ENCODE measurements at regions not wholly inside any gene's neighbourhood (a gene's known extent, or its start where the extent isn't known, plus 50 kb on each side); places are given as distances from the start of the nearest gene placed in this dataset.
"Not testable (repeated sequence)": the region's sequence is repeated elsewhere in the genome, so short reads cannot be mapped to it uniquely, and the experiment has no call there.

- H3K36me3 ChIP-seq, result no peaks in the 10 kb centered on the region
- H3K4me3 ChIP-seq, result no peak overlapping the region
- WGBS, 2 donors (ENCODE audit: low coverage in 1 of 2), result 66 to 67% methylated on average over 8 of the region's 8 CpGs
- no peaks in the 10 kb centered on the region for H3K27me3 ChIP-seq
- intact Hi-C loops (cut with DNase I; ENCODE audit: low total_unique reads), result no loop called here
- peaks cover 0 to 9% (median 0%) of the 10 kb centered on the region in 4 donors for H3K4me1 ChIP-seq
- H3K9me3 ChIP-seq, result no peaks in the 10 kb centered on the region
- DNase-seq, result no peak
- in situ Hi-C loops (cut with MboI; ENCODE audit: low pct_ligation_motif_present in 1 of 4, low pct_unique_long_range_greater_than_20kb in 1 of 4, low sequenced_read_pairs in 3 of 4), result no loop called here
- no peak overlapping the region for H3K27ac ChIP-seq
- TF ChIP-seq POLR2AphosphoS5 (IDR thresholded peaks at IDR 0.05) (no peak), EP300 (IDR thresholded peaks at IDR 0.05; ENCODE audit: low read depth) (no peak), CTCF (IDR thresholded peaks at IDR 0.05) (no peak), POLR2A (IDR thresholded peaks at IDR 0.05) (no peak)
Measured at GRCh38 chr12:91637789-91638624, 455.4 kb upstream of the DCN start.

- Histone ChIP-seq H3K4me1 (peaks cover 0 to 9% (median 0%) of the 10 kb centered on the region in 4 donors), H3K9me3 (no peaks in the 10 kb centered on the region), H3K27ac (no peak overlapping the region), H3K4me3 (no peak overlapping the region), H3K36me3 (no peaks in the 10 kb centered on the region), H3K27me3 (no peaks in the 10 kb centered on the region)
- DNase-seq, result no peak
- in situ Hi-C loops (cut with MboI; ENCODE audit: low pct_ligation_motif_present in 1 of 4, low pct_unique_long_range_greater_than_20kb in 1 of 4, low sequenced_read_pairs in 3 of 4), result no loop called here
- TF ChIP-seq CTCF (IDR thresholded peaks at IDR 0.05), result no peak
- no peak for TF ChIP-seq EP300 (IDR thresholded peaks at IDR 0.05; ENCODE audit: low read depth)
- no peak for TF ChIP-seq POLR2AphosphoS5 (IDR thresholded peaks at IDR 0.05)
- TF ChIP-seq POLR2A (IDR thresholded peaks at IDR 0.05), result no peak
- intact Hi-C loops (cut with DNase I; ENCODE audit: low total_unique reads), result no loop called here
- WGBS, 2 donors (ENCODE audit: low coverage in 1 of 2), result 83 to 86% methylated on average over 2 to 4 of the region's 4 CpGs
Measured at GRCh38 chr12:91636721-91637120, 454.1 kb upstream of the DCN start.

- H3K27me3 ChIP-seq; intact Hi-C loops (cut with DNase I; ENCODE audit: low total_unique reads); DNase-seq; H3K27ac ChIP-seq; H3K9me3 ChIP-seq; H3K36me3 ChIP-seq; in situ Hi-C loops (cut with MboI; ENCODE audit: low pct_ligation_motif_present in 1 of 4, low pct_unique_long_range_greater_than_20kb in 1 of 4, low sequenced_read_pairs in 3 of 4); H3K4me3 ChIP-seq; H3K4me1 ChIP-seq: not testable (repeated sequence)
- WGBS, 2 donors (ENCODE audit: low coverage in 1 of 2), result 87% methylated on average over 3 of the region's 3 CpGs; no CpG with 5 or more reads in 1 of the 2 donors
Measured at GRCh38 chr12:91634386-91634713, 451.7 kb upstream of the DCN start.

GRCh38 chr12:91633734-91634357 lies 451.2 kb upstream of the DCN start:
- Histone ChIP-seq H3K4me3 (no peak overlapping the region), H3K4me1 (peaks cover 0 to 9% (median 0%) of the 10 kb centered on the region in 4 donors), H3K9me3 (no peaks in the 10 kb centered on the region), H3K36me3 (no peaks in the 10 kb centered on the region), H3K27me3 (no peaks in the 10 kb centered on the region), H3K27ac (no peak overlapping the region)
- TF ChIP-seq POLR2A (IDR thresholded peaks at IDR 0.05) (no peak), CTCF (IDR thresholded peaks at IDR 0.05) (no peak), EP300 (IDR thresholded peaks at IDR 0.05; ENCODE audit: low read depth) (no peak), POLR2AphosphoS5 (IDR thresholded peaks at IDR 0.05) (no peak)
- DNase-seq, result no peak
- WGBS, 2 donors (ENCODE audit: low coverage in 1 of 2), result 95% methylated on average over 40 of the region's 47 CpGs; no CpG with 5 or more reads in 1 of the 2 donors
- in situ Hi-C loops (cut with MboI; ENCODE audit: low pct_ligation_motif_present in 1 of 4, low pct_unique_long_range_greater_than_20kb in 1 of 4, low sequenced_read_pairs in 3 of 4) (no loop called here), intact Hi-C loops (cut with DNase I; ENCODE audit: low total_unique reads) (no loop called here)
